IPS-NIHi11 (cell line): ENCODE measurements at regions not wholly inside any gene's neighbourhood (a gene's known extent, or its start where the extent isn't known, plus 50 kb on each side); places are given as distances from the start of the nearest gene placed in this dataset.

Experiments used
- DNase-seq: peaks from one replicate; pipeline ENCODE4 v3.0.0; 2012; ENCODE audit warnings: mixed read lengths, low spot score

DNA sequence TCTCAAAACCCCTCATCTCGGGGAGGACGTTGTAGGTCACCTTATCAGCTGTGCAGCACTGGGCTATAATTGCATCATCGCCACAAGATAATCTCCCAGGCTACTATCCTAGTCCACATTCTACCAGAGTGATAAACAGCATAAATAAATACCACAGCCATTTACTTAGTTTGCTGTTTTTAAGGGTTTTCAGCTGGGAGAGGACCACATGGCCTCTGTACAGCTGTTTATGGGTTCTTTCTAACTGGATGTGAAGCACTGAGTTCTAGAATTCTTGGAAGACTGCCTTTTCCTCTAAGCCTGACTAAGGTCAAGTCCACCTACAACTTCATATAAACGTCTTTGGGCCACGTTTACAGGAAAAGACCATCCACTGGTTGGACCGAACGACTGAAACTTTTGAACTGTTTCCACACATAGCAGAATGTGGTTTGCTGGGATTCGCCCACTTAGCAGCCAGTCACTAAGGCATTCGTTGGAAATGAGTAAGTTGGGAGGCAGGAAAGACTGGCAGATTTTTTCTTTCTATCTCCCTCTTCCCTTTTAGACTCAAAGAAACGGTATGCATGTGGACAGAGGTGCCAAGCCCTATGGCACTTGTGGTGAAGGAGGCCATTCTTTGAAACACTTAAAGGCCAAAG is 752.5 kb upstream of the SGCG start:
- no peak for DNase-seq

DNA sequence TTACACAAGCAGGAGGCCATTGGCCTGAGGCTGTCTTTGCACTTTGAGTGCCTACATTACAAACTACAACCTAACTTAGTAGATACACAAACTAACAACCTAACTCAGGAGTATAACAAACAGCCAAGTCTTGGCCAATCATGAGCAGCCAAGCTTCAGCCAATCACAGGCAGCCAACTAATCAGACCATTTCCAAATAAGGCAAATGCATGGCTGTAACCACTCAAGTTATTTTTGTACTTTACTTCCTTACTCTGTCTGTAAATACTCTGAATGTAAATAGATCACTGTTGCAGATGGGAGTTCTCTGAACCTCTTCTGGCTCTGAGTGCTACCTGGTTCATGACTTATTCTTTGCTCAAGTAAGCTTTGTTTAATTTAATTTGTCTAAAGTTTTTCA is 748.1 kb upstream of the SGCG start:
- no peak for DNase-seq

DNA sequence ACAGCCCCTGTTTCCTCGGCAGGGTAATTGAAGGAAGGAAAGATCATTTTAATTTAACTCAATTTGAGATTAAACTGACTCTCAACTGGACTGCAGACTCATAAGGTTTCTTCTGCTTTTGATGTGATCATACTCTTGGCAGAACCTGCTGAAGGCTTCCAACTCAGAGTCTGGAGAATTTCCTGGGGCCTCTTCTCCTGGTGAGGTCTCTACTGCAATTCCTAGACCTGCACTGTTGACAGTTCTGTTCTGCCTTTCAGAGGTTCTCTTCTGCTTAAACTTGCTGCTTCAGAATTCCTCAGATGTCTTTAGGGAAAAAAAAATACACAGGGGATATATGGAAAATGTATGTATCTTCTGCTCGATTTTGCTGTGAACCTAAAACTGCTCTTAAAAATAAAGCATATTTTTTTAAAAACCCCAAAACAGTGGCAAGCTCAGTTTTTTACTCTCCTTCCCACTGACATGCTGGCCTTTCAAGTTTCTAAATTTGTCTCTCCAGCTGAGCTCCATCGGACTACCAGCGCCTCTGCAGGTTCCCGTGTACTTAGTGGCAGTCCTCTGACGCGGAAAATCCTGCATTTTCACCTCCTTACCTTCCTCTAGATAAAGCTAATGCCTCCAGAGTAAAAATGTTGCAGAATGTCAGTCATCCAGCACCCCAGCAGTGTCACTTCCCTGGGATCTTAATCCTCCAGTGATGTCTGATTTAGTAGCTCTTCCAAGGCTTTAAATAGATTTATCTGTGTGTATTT is 733.5 kb upstream of the SGCG start:
- peak; percentile 14 for DNase-seq

DNA sequence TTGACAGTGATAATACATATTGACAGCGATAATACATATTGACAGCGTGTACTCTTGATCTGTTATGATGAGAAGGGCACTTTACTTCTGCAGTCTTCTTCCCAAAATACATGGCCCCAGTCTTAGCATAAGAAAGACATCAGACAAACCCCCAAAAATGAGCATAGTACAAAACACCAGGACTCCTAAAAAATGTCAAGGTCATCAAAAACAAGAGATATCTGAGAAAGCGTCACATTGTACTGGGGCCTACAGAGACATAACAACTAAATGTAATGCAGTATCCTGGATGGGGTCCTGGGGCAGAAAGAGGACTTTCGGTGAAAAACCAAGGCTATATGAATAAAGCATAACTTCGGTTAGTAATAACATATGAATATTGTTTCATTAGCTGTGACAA is 731.5 kb upstream of the SGCG start:
- no peak for DNase-seq

DNA sequence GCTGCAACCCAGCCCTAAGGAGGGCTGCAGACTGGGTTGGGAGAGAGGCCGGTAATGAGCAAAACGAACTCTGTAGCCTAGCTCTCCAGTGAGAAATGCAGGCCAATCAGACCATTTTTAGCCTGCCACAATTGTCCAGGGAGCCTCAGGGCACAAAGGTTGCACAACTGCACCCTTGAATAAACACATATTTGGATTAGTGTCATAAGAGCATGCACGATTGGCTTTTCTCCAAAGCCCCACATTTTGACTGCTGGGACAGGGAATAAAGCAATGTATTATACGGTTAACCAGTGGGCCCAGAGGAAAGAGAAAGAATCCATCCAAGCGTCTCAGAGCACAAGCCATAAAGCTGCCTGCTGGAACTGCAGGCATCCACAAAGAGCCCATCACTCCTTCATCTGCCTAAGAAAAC is 729.4 kb upstream of the SGCG start:
- DNase-seq = peak; percentile 17

DNA sequence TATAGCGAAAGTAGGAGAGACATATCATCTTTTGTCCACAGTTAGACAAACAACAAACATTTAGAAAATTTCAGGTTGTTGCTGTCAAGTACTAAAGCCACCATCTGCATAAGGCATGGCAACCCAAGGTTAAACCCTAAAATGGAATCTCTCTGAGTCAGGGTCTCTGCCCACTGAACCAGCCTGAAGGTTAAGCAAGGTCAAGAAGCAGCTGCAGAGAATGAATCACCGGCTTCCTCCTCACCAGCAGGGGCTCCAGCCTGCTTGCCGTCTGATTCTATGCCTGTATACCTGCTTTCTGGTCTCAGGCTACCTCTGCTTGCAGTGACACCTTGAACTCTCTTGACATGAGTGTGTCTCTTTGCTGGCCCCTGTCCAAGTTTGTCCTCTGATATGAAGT is 726.2 kb upstream of the SGCG start:
- DNase-seq = peak; percentile 42

DNA sequence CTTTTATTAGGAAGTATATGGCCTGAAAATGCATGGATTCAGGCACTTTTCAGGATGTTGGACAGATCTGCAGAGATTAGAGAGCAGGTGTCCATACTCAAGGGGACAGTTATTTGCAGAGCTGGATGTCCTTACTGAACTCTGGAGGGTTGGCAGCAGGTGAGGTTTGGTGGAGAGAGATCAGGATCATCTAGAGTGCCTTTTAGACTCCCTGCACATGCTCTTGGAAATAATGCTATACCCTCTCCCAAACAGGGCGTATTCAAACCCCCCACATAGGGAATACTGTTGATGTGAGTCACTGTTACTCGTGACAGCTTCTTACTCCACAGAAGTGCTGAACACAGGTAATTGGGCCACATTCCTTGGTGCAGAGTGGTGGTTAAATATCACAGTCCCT is 725.7 kb upstream of the SGCG start:
- no peak for DNase-seq

DNA sequence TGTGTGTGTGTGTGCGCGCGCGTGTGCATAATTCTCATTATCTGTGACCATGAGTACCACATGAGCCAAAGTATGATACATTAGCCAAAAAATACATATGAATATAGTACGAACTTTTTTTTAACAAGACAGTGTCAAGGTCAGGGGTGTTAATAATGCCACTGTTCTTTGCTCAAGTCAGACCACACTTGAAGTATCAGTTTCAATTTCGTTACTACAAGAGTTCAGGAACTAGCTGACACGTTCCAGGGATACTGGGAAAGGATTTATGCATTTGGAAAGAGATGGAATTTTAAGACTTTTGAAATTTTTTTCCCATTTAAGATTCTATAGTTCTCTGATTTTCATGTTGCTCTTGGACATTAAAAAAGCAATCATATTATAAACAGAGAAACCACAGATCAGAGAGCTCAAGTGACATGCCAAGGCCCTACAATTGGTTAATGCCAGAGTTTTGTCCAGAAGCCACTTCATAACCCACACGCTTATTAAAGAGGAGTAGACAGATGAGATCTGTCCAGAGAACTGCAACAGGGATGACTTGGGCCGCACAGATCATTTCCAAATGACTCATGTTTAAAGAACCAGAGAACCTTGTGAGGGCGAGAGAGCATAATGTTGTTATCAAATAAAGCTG is 718.8 kb upstream of the SGCG start:
- DNase-seq = no peak

DNA sequence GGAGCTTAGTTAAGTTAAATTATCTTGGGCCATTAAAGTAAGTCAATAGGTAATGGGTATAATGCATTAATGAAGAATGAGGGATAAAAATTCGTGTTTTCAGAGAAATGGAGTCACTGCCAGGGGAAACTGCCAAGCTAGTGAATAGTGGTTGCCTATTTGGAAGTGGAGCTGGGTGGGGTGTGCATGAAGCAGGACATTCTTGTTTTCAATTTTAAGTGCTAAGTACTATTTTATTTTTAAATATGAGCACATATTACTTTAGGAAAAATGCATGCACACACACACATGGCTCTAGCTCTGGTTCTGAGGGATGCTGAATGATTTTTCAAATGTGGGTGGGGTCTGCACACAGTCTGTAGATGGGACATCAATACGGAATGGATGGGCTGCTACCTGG is 717.7 kb upstream of the SGCG start:
- no peak for DNase-seq

DNA sequence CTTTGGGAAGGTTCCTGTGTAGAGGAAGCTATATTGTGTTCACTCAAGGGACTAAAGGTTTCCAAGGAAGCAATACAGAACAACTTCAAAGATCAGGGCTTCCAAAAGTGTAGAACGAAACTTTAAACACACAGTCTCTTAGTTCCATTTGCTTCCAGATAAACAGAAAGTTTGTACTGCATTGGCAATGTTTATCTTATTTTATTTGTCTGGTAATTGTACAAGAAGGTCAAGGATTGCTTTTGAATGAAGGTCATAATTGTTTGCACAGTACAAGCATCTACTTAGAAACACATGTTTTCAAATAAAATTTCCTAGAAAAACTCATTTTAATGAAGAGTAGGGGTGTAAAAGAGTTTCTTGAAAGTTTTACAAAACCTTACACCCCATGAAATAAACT is 712.7 kb upstream of the SGCG start:
- DNase-seq = no peak

DNA sequence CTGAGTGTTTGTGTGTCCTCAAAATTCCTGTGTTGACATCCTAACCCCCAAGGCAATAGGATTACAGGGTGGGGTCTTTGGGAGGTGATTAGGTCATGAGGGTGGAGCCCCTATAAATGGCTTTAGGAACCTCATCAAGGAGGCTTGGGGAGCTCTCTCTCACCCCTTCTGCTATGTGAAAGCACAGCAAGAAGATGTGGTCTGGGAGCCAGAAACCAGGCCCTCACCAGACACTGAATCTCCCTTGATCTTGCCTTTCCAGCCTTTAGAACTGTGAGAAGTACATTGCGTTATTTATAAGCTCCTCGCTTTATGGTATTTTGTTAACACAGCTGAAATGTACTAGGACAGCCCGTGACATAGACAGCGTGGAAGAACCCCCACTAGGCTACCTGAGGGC is 712.0 kb upstream of the SGCG start:
- DNase-seq = no peak

DNA sequence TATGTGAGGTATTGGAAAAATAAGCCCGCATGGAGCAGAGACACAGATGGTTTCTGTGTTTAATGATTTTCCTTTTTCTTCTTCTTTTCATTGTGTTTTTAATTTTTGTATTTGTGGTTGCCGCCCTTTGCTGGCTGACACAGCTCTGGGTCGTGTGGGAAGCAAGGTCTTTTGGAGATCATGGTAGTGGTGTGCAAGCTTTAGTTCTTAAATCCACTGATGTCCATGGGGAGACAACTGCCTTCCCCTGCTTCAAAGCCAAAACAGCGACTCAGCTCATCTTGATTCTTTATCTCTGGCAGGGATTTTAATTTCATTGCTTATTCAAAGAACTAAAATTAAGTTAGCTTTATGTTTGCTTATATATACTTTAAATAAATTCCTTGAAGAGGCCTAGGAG is 711.3 kb upstream of the SGCG start:
- DNase-seq = no peak

DNA sequence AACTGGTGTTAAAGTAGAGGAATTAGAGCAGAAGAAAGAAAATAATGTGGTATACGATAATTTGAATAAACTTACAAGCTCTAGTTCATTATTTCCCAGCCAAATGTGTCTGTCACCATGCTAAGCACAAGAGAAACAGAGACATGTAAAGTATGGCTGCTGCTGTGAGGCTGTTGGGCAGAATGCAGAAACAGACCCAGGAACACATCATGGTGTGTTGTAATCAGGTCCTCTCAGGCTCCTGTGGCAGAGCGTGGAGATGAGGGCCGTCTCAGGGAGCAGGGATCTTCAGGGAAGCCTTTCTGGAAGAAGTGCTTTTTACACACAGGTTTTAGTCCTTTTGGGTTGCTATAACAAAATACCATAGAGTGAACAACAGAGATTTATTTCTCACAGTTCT is 710.7 kb upstream of the SGCG start:
- DNase-seq = no peak

DNA sequence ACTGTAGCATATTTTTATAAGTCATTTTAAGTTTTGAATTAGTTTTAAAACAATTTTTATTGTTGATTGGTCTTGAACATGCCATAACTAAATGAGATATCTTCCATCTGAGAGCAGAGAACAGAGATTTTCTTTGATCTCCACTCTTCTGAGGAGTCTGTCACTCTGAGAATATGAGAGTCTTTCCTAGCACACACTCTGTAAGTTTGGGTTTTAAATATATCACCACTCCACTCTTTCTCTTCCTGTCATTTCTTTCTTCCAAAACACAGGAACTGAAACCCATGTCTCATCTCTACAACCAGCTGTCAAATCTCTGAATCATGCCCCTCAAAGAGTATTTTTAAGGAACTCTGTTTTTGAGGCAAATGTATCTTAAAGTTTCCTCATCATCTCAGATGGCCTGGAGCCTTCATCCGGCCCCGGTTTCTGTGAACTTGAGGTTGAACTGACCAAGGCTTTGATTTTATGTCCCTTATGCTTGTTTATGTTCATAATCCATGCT is 698.2 kb upstream of the SGCG start:
- no peak for DNase-seq

DNA sequence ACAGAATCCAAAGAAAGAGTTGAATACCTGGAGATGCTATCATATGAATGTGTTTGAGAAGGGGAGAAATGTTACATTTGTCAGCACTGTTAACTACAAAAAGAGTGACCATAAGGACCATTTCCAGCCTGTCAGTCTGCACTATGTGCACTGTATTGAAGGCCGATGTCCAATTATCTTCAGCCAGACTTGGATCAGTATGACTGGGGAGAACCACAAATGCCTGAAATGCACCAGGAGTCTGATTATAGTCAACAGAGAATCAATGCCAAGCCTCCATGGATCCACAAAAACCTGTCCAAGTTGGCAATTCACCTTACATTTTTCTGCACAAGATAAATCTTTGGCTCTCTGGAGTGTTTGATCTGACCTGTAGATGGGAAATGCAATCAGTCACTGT is 697.5 kb upstream of the SGCG start:
- DNase-seq = no peak

DNA sequence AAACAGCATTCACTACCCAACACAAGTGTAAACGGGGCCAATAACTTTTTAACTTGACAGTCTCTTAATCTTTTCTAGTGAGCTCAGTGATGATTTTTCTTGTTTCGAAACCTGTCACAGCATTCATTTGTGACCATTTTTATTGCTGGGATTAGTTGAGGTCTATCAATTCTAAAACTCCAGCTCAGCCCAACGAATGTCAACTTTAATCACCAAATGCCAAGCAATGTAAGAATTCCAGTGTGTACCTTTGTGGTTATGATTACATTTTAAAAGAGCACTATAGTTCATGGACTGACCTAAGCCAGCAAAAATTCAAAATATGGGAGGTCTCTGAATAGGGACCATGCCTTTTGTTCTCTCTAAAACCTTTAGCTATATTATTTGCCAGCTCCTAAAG is 694.3 kb upstream of the SGCG start:
- no peak for DNase-seq

DNA sequence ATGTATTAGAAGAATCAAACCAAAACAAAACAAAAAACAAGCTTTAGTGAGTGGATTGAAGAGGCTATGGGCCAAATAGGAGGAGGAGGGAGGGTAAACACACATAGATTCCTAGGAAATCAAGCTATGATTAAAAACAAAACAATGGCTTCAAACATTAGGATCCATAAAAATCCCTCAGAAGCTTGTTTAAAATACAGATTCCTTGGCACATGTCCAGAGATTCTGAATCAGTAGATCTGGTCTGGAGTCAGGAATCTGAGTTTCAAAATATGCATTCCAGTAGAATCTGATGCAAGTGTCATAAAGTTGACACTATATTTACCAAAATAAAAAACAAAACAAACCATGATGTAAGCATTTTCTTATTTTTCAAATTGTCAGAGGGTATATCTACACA is 692.8 kb upstream of the SGCG start:
- DNase-seq = no peak

DNA sequence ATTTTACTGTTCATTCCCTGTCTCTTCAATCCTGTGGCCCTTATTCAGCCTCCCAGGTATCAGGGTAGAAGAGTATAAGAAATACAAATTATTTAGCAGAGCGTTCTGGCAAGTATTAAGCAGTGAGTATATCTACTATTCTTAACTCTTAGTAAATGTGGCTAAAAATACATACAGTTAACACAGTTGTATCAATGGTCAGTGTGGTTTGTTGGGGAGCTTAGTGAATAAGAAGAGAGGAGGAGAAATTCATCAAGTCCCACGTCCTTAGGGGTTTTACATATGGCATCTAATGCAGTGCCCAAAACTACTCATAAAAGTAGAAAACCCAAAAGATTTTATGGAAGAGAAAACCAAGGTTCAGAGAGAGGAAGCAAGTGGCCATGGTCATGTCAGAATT is 691.0 kb upstream of the SGCG start:
- DNase-seq = no peak

DNA sequence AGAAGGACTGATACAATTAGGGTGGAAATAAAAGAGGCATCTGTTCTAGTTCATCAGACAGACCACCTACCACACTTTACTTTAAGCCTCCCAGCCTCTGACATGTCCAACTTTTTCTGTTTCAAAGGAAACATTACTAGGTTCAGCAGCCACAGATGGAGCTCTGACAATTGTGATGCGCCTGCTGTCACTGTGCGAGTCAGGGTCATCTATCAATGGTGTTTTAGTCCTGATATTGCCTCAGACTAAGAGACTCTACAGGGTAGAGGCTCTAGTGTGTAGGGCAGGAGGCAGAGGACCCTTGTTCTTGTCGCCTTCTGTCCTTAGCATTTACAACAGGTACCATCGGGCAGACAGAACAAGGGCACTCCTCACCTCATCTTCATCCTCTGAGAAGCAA is 685.0 kb upstream of the SGCG start:
- no peak for DNase-seq

DNA sequence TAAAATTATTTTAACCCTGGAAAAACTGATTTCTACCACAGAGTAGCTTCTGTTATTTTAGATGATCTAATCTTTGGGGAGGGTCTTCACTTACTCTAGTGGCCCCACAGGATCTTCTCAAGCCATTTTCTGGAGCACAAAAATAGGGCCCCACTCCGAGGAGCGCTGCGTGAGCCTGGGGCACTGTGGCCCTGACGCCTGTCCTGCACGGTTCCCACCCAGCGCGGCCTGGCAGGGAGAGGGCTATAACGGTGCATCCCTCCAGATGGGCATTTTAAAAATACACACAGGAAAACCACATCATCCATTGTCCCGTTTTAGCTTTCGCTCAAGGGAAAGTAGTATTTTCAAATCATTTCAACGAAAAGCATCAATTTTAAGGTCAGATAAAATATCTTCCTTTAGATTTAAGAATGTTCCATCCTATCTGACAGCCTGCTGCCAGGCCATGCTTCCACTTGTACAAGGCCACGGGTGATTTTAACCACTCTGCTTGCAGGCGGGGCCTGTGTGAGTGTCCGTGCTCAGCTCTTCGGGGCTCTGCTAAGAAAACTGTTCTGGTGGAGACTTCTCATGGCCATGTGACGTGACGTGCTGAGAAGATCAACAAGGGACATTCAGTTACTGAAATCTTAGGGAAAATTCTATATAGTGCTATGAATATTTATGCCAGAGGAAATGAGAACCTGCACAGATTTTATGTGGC is 683.8 kb upstream of the SGCG start:
- no peak for DNase-seq

DNA sequence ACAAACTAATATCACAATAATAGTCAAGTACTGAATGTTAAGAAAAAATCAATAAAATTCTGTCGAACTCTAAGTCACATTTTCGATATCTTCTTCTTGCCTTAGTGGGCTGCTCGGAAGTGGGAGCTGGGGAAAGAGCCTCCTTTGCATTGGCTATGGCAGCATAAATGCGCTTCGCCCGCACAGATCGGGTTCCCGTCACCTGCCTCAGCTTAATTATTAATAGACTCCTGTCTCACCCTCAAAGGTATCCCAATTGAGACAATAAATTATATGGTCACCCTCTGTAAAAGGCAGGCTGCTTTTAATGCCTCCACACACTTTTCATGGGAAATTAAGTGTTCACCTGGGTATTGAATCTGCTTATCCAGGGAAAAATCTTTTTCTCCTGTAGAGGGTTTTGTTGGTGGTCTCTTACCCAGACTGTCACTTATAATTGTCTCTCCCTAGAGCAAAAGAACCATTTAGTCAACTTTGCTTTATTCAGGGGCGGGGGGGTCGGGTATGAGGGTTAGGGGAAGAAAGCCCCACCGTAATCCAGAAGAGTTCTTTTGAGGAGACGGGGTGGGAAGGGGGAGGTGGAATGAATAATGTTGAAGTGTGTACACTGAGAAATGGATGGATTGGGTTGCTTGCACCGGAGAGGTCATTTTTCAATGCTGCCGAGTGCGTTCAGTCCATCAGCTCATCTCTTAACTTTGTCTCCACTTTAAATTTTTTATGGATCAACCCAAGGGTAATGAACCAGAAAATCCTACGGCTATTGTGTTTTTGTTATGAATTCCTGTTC is 682.6 kb upstream of the SGCG start:
- DNase-seq = no peak

DNA sequence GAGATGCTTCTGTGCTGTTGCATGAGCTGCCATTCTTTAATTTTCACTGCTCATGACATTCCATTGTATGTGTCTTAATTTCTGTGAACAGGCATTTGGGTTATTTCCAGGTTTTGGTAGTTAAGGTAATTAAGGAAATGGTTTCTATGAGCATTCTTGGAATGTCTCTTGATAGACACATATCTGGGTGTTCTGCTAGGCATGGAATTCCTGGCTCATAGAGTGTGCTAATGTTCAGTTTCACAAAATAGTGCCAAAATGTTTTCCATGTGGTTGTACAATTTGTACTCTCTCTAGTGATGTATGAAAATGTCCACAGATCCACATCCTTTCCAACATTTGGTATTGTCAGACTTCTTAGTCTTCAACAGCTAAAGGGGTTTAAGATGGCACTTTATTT is 680.9 kb upstream of the SGCG start:
- no peak for DNase-seq
